ENCODE measurements at regions not wholly inside any gene's neighbourhood (a gene's known extent, or its start where the extent isn't known, plus 50 kb on each side); places are given as distances from the start of the nearest gene placed in this dataset.

DNA sequence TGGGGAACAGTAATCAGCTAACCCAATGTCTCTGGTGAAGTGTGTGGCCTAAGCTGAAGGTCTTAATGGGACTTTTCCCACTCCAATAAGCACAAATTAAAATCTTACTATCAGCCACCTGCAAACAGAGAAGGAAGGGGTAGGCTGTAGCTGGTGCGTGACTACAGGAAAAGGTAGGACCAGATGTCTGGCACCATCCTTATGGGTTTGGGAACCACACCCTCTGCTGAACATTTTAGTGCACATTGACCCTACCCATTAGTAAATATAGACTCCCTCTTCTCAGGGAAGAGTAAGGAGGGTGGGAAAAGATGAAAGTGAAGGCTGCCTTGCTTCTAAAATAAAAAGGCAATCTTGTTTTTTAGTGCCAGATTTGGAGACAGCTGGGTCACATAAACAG, 602.8 kb downstream of the FAT4 start:
- H3K4me3 ChIP-seq (ENCODE audit: low read depth, low read length): no peak overlapping the region
- DNase-seq: no peak
- H3K36me3 ChIP-seq: no peaks in the 10 kb centered on the region
- no peaks in the 10 kb centered on the region for H3K9me3 ChIP-seq
- TF ChIP-seq, protein P1, sequence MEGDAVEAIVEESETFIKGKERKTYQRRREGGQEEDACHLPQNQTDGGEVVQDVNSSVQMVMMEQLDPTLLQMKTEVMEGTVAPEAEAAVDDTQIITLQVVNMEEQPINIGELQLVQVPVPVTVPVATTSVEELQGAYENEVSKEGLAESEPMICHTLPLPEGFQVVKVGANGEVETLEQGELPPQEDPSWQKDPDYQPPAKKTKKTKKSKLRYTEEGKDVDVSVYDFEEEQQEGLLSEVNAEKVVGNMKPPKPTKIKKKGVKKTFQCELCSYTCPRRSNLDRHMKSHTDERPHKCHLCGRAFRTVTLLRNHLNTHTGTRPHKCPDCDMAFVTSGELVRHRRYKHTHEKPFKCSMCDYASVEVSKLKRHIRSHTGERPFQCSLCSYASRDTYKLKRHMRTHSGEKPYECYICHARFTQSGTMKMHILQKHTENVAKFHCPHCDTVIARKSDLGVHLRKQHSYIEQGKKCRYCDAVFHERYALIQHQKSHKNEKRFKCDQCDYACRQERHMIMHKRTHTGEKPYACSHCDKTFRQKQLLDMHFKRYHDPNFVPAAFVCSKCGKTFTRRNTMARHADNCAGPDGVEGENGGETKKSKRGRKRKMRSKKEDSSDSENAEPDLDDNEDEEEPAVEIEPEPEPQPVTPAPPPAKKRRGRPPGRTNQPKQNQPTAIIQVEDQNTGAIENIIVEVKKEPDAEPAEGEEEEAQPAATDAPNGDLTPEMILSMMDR (IDR thresholded peaks at IDR 0.05; ENCODE audit: low read depth, low read length): no peak
- no peaks in the 10 kb centered on the region for H3K27me3 ChIP-seq
- no peaks in the 10 kb centered on the region for H3K4me1 ChIP-seq

DNA sequence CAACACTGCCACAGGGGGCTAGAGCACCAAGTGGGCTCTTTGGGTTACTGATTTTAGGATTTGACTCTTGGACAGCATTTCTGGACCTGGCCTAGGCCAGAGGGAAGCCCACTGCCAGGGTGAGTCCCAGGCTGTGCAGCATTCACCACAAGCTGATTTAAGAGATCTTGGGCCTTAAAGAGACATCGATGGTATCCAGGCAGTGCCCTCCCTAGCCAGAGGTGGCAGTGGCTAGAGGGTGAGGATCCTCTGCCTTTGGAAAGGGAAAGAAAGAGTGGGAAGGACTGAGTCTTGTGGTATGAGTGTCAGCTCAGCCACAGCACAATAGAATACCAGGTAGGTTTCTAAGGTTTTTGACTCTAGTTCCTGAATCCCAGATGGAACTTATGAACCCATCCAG, 613.9 kb downstream of the FAT4 start:
- Histone ChIP-seq H3K4me3 (ENCODE audit: low read depth, low read length) (no peak overlapping the region), H3K4me1 (no peaks in the 10 kb centered on the region), H3K27me3 (no peaks in the 10 kb centered on the region), H3K9me3 (no peaks in the 10 kb centered on the region), H3K36me3 (no peaks in the 10 kb centered on the region)
- TF ChIP-seq, protein P1 (IDR thresholded peaks at IDR 0.05; ENCODE audit: low read depth, low read length): no peak
- no peak for DNase-seq

DNA sequence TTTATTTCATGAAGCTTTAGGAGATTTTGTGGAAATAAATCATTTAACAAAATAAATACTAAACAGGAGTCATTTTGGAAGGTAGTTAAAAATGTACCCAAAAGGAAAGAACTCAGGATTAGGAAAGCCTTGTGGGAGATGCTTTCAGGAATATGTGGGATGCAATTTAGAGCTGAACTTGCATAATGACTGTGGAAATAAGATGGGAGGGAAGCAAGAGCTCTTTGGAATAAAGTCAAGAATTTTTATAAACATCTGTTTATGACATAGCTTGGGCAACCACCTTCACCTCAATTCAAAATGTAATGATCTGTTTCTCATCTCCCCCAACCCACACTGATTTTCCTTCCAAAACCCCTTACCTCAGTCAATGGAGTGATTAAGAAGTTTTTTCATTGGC, 623.8 kb downstream of the FAT4 start:
- H3K4me1 ChIP-seq: no peaks in the 10 kb centered on the region; the same call in 1 of the 2 replicates
- no peak overlapping the region for H3K4me3 ChIP-seq (ENCODE audit: low read depth, low read length)
- no peak for DNase-seq
- no peaks in the 10 kb centered on the region for H3K27me3 ChIP-seq
- TF ChIP-seq, protein P1 (IDR thresholded peaks at IDR 0.05; ENCODE audit: low read depth, low read length): no peak
- no peaks in the 10 kb centered on the region for H3K36me3 ChIP-seq
- H3K9me3 ChIP-seq: no peaks in the 10 kb centered on the region

DNA sequence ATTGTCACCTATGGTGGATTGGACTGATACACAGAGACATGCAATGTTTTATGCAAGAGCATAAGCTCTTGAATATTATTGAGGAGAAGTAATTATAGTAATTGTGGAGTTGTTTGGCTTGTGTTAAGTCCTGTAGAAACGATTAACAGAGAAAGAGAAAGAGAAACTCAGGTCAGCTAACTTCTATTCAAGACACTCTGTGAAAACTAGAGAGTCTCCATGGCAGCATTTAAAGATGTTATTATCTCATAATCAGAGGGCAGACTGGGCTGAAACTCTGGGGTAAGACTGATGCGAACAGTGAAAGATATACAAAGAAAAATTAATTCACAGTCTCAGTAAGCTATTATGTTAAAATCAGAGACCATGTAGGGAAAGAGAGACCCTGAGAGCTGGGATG, 625.7 kb downstream of the FAT4 start:
- H3K4me1 ChIP-seq: no peaks in the 10 kb centered on the region; the same call in 1 of the 2 replicates
- TF ChIP-seq, protein P1 (IDR thresholded peaks at IDR 0.05; ENCODE audit: low read depth, low read length): no peak
- H3K27me3 ChIP-seq: no peaks in the 10 kb centered on the region
- no peaks in the 10 kb centered on the region for H3K9me3 ChIP-seq
- no peak overlapping the region for H3K4me3 ChIP-seq (ENCODE audit: low read depth, low read length)
- no peak for DNase-seq
- H3K36me3 ChIP-seq: no peaks in the 10 kb centered on the region

DNA sequence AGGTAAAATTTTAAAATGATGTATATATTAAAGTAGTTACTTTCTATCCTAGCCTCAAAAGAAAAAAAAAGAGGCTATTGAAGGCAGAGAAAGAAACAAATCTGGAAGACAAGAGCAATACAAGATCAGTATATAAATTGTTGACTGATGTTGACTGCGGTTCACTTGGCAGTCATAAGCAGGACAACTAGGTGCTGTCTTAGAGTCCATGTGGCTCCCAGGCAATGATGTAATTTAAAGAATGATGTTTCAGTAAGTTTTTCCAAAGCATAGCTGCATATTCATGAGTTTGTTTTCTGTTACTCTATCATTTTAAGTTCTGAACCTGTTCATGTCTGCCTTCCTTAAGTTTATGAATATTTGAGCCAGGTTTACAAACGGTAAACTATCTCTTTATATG, 630.2 kb downstream of the FAT4 start:
- no peak overlapping the region for H3K4me3 ChIP-seq (ENCODE audit: low read depth, low read length)
- H3K27me3 ChIP-seq: no peaks in the 10 kb centered on the region
- no peaks in the 10 kb centered on the region for H3K36me3 ChIP-seq
- H3K9me3 ChIP-seq: no peaks in the 10 kb centered on the region
- H3K4me1 ChIP-seq: no peaks in the 10 kb centered on the region; the same call in 1 of the 2 replicates
- DNase-seq: no peak
- TF ChIP-seq, protein P1 (IDR thresholded peaks at IDR 0.05; ENCODE audit: low read depth, low read length): no peak

DNA sequence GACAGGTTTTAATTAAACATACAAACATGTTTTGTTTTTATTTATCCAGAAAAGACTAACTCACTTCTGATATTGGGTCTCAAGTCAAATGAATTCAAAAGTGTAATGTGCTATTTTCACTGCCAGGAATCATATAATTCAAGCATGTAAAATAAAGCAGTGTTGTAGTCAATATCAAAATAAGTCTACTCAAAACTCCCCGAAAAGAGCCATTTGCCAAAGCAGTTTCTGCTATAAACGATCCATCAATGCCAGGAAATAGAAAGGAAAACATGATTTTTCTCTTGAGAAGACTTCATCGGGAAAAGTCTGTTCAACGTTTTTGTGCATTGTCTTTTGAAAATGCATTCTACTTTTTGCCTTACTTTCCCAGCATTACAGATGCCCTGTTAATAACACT, 633.3 kb downstream of the FAT4 start:
- Histone ChIP-seq H3K9me3 (no peaks in the 10 kb centered on the region), H3K4me1 (peaks cover 9% of the 10 kb centered on the region; the same call in 1 of the 2 replicates), H3K27me3 (no peaks in the 10 kb centered on the region), H3K4me3 (ENCODE audit: low read depth, low read length) (no peak overlapping the region), H3K36me3 (no peaks in the 10 kb centered on the region)
- no peak for DNase-seq
- TF ChIP-seq, protein P1 (IDR thresholded peaks at IDR 0.05; ENCODE audit: low read depth, low read length): no peak

Data from BE2C (cell line).